AG09309 (cell line): ENCODE measurements at regions not wholly inside any gene's neighbourhood (a gene's known extent, or its start where the extent isn't known, plus 50 kb on each side); places are given as distances from the start of the nearest gene placed in this dataset.

Experiments
- DNase-seq: peaks from one replicate; pipeline ENCODE4 v3.0.0-alpha.2; 2010; ENCODE audit warnings: low read depth
- H3K4me3 ChIP-seq: 2 replicates; pipeline ENCODE4 v1.5.1; 2011; ENCODE audit warnings: mild to moderate bottlenecking, low read depth, low read length, moderate library complexity; ENCODE audit not compliant: control insufficient read depth
- TF ChIP-seq, protein P1 (sequence below): IDR thresholded peaks from 2 replicates; pipeline ENCODE4 v1.5.1; 2011; ENCODE audit warnings: mild to moderate bottlenecking, low read depth, low read length, inconsistent platforms; ENCODE audit not compliant: insufficient read depth, control insufficient read depth; ENCODE audit errors: missing control alignments

- H3K4me3 ChIP-seq, result no peak overlapping the region
- TF ChIP-seq, protein P1, sequence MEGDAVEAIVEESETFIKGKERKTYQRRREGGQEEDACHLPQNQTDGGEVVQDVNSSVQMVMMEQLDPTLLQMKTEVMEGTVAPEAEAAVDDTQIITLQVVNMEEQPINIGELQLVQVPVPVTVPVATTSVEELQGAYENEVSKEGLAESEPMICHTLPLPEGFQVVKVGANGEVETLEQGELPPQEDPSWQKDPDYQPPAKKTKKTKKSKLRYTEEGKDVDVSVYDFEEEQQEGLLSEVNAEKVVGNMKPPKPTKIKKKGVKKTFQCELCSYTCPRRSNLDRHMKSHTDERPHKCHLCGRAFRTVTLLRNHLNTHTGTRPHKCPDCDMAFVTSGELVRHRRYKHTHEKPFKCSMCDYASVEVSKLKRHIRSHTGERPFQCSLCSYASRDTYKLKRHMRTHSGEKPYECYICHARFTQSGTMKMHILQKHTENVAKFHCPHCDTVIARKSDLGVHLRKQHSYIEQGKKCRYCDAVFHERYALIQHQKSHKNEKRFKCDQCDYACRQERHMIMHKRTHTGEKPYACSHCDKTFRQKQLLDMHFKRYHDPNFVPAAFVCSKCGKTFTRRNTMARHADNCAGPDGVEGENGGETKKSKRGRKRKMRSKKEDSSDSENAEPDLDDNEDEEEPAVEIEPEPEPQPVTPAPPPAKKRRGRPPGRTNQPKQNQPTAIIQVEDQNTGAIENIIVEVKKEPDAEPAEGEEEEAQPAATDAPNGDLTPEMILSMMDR, result no peak
- no peak for DNase-seq
Measured at GRCh38 chr1:38370716-38371504, 324.3 kb upstream of the POU3F1 start.

DNA sequence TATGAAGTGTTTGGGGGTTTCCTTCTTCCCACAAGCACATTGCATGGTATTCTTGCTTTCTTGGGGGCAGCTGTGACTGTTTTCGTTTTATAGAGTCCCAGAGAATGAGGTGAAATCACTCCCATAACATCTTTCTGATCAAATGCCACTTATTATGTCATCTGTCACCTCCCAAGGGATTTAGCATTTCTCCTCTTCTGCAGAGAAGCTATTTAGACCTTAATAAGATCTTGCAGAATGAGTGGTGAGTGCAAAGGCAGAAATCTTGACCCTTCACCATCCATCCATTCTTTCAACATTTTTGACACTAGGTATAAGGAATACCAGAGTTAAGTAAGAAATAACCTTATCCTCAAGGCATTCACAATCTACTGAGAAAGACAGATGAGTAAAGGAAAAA lies 318.6 kb upstream of the POU3F1 start:
- TF ChIP-seq, protein P1, result no peak
- no peak for DNase-seq

GRCh38 chr1:38361566-38361965 lies 315.0 kb upstream of the POU3F1 start:
- no peak overlapping the region for H3K4me3 ChIP-seq
- TF ChIP-seq, protein P1, result no peak
- no peak for DNase-seq

More for the DNA sequence above, 318.6 kb upstream of the POU3F1 start:
- no peak overlapping the region for H3K4me3 ChIP-seq

DNA sequence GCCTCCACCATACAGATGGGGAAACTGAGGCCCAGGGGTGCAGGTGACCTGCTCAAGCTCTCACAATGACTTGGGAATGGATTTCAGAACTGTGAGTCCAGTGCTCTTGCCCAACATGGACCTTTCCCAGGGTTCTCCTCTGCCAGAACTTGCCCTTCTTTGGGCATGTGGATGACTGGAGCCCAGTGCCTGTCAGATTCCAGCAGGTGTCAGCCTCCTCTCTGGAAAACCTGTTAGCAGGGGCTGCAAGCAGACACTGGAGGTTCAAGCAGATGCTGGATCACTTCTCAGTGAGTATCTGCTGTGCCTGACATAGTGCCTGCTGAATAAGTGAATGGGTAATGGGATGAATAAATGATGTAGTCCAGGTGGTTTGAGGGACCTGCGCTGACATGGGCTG lies 314.2 kb upstream of the POU3F1 start:
- TF ChIP-seq, protein P1, result no peak
- no peak for DNase-seq
- H3K4me3 ChIP-seq, result no peak overlapping the region

DNA sequence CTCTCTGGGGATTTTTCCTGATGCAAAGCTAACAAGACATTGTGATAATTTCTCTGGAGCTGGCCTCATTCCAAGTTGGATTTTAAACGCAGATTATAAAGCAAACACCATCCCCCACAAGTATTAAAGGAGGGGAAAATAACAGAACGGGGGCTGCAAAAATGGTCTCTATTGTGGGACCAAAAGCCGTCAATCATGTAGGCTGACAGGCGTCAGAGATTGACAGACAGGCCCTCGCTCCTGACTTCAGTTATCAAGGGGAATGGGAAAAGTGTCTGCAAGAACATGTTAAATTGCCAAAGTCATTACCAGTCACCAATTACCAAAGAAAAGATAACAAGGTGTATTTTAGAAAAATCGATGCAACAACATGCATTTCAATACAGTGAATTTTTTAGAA lies 307.4 kb upstream of the POU3F1 start:
- H3K4me3 ChIP-seq, result no peak overlapping the region
- no peak for DNase-seq
- TF ChIP-seq, protein P1, result no peak

DNA sequence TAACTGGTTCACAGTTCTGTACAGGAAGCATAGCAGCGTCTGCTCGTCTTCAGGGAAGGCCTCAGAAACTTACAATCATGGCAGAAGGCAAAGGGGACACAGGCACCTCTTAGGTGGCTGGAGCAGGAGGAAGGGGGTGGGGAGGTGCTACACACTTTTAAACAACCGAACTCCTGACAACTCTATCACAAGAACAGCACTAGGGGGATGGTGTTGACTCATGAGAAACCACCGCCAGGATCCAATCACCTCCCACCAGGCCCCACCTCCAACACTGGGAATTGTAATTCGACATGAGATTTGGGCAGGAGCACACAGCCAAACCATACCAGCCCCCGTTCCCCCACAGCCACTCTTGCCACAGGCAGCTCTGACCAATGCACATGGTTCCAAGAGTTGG lies 306.3 kb upstream of the POU3F1 start:
- DNase-seq, result no peak
- TF ChIP-seq, protein P1, result no peak

More for the DNA sequence above, 306.3 kb upstream of the POU3F1 start:
- H3K4me3 ChIP-seq, result no peak overlapping the region
